HCT116 (cell line): ENCODE measurements at regions not wholly inside any gene's neighbourhood (a gene's known extent, or its start where the extent isn't known, plus 50 kb on each side); places are given as distances from the start of the nearest gene placed in this dataset.

Experiments
- ATAC-seq: fragments of 200-7000 bp; cut with Tn5 transposase; 2 replicates; pipeline ENCODE4 v1.9.1; 2020; ENCODE audit warnings: mild to moderate bottlenecking, moderate library complexity
- BruUV-seq: library from RNA; stranded (reverse); fragments of 400-500 nt; replicated peaks from 2 replicates; lab custom pipeline; 2021; lab: Mats Ljungman, UMichigan
- CTCF ChIA-PET: fragments of 300-600 bp; sonication (Branson Sonifier 250); formaldehyde crosslinking; loops from one replicate; lab custom pipeline; 2021; ENCODE audit warnings: antibody characterized with exemption; lab: Charles Lee
- POLR2A ChIA-PET: fragments of 300-600, 350-600 bp; sonication (Branson Sonifier 250); formaldehyde crosslinking; loops from one replicate; lab custom pipeline; 2021; ENCODE audit warnings: antibody characterized with exemption; lab: Charles Lee
- RAD21 ChIA-PET, 2 experiments: fragments of 300-600 bp; sonication (Branson Sonifier 250); formaldehyde crosslinking; loops; one replicate each; lab custom pipeline; 2023; ENCODE audit warnings: low total read pairs in 2 of 2; ENCODE audit not compliant: uncharacterized antibody in 2 of 2, unreplicated experiment in 2 of 2, low non-redundant PET in 1 of 2; lab: Charles Lee
- DNase-seq: peaks from one replicate; pipeline ENCODE4 v3.0.0-alpha.2; 2010; ENCODE audit warnings: low read depth, low spot score
- H2AFZ ChIP-seq: fragments of 200-600 bp; shearing (Covaris generic), sonication (generic); 2 replicates; pipeline ENCODE4 v1.6.1; 2017; ENCODE audit warnings: low read depth, mixed run types, mixed read lengths, antibody characterized with exemption, low read length; ENCODE audit not compliant: poor library complexity, severe bottlenecking
- H3K27ac ChIP-seq: 2 replicates; pipeline ENCODE4 v1.5.1; 2012; ENCODE audit warnings: low read depth, low read length
- H3K27me3 ChIP-seq: fragments of 200-600 bp; sonication (generic); 2 replicates; pipeline ENCODE4 v1.6.1; 2016; ENCODE audit warnings: mixed run types, low read length, mixed read lengths; ENCODE audit not compliant: insufficient read depth
- H3K36me3 ChIP-seq, 2 experiments: fragments of 200-500 bp in 1 of 2; fragments of 200-600 bp in 1 of 2; sonication (Bioruptor generic) in 1 of 2; sonication (generic) in 1 of 2; 2 replicates each; pipeline versions ENCODE4 v1.5.1 to v1.6.1; 2014 to 2016; ENCODE audit warnings: low read length in 2 of 2, inconsistent platforms in 1 of 2, mixed read lengths in 1 of 2, mixed run types in 1 of 2; ENCODE audit not compliant: insufficient read depth in 2 of 2, control insufficient read depth in 1 of 2
- H3K4me1 ChIP-seq, 2 experiments: fragments of 200-600 bp in 1 of 2; sonication (generic) in 1 of 2; 2 replicates each; pipeline versions ENCODE4 v1.5.1 to v1.6.1; 2012 to 2017; ENCODE audit warnings: low read length in 2 of 2, inconsistent platforms in 1 of 2, mild to moderate bottlenecking in 1 of 2, mixed read lengths in 1 of 2, mixed run types in 1 of 2, moderate library complexity in 1 of 2; ENCODE audit not compliant: insufficient read depth in 2 of 2, control insufficient read depth in 1 of 2
- H3K4me2 ChIP-seq: fragments of 200-600 bp; sonication (generic); 2 replicates; pipeline ENCODE4 v1.6.1; 2017; ENCODE audit warnings: mixed run types, low read length, mixed read lengths
- H3K4me3 ChIP-seq, 2 experiments: fragments of 200-600 bp in 1 of 2; sonication (generic) in 1 of 2; replicated peaks in 1 of 2; 2 replicates each; pipeline ENCODE4 v1.5.1; 2011 to 2016; ENCODE audit warnings: low read length in 2 of 2, control low read depth in 1 of 2, low read depth in 1 of 2, mild to moderate bottlenecking in 1 of 2, mixed read lengths in 1 of 2, mixed run types in 1 of 2
- H3K79me2 ChIP-seq: fragments of 200-600 bp; sonication (generic); 2 replicates; pipeline ENCODE4 v1.6.1; 2017; ENCODE audit warnings: mild to moderate bottlenecking, mixed run types, low read length, moderate library complexity, mixed read lengths; ENCODE audit not compliant: insufficient read depth
- H3K9ac ChIP-seq: fragments of 200-600 bp; sonication (generic); 2 replicates; pipeline ENCODE4 v1.6.1; 2016; ENCODE audit warnings: low read length, mixed read lengths
- H3K9me2 ChIP-seq: fragments of 200-600 bp; sonication (generic), shearing (Covaris generic); 2 replicates; pipeline ENCODE4 v1.6.1; 2017; ENCODE audit warnings: mixed run types, mild to moderate bottlenecking, moderate library complexity; ENCODE audit not compliant: insufficient read depth
- H3K9me3 ChIP-seq, 2 experiments: fragments of 200-500 bp in 1 of 2; fragments of 200-600 bp in 1 of 2; sonication (Bioruptor generic) in 1 of 2; sonication (generic) in 1 of 2; 2 replicates each; pipeline ENCODE4 v1.6.1; 2014 to 2017; ENCODE audit warnings: low read length in 2 of 2, mixed read lengths in 2 of 2, inconsistent platforms in 1 of 2, low read depth in 1 of 2, mild to moderate bottlenecking in 1 of 2, mixed run types in 1 of 2, moderate library complexity in 1 of 2; ENCODE audit not compliant: control insufficient read depth in 1 of 2, insufficient read depth in 1 of 2
- H4K20me1 ChIP-seq: fragments of 200-600 bp; sonication (generic), shearing (Covaris generic); 2 replicates; pipeline ENCODE4 v1.6.1; 2017; ENCODE audit warnings: mixed run types, mild to moderate bottlenecking, moderate library complexity; ENCODE audit not compliant: insufficient read depth
- CBX3 ChIP-seq: IDR thresholded peaks from 2 replicates; pipeline ENCODE4 v1.6.1; 2012; ENCODE audit warnings: low read depth
- CEBPB ChIP-seq: IDR thresholded peaks from 2 replicates; pipeline ENCODE4 v1.6.1; 2012; ENCODE audit warnings: low read depth
- ELF1 ChIP-seq: IDR thresholded peaks from 2 replicates; pipeline ENCODE4 v1.6.1; 2012; ENCODE audit warnings: low read depth, borderline replicate concordance
- EZH2 ChIP-seq: fragments of 200-600 bp; sonication (generic); IDR thresholded peaks from 2 replicates; pipeline ENCODE4 v1.6.1; 2017; ENCODE audit warnings: antibody characterized with exemption, mixed run types
- POLR2AphosphoS5 ChIP-seq: IDR thresholded peaks from 2 replicates; pipeline ENCODE4 v1.6.1; 2011; ENCODE audit warnings: mild to moderate bottlenecking, low read depth, low read length, moderate library complexity
- RAD21 ChIP-seq: IDR thresholded peaks from 2 replicates; pipeline ENCODE4 v1.6.1; 2012; ENCODE audit warnings: low read depth, mild to moderate bottlenecking
- SIN3A ChIP-seq: IDR thresholded peaks from 2 replicates; pipeline ENCODE4 v1.6.1; 2012; ENCODE audit warnings: low read depth
- SP1 ChIP-seq: IDR thresholded peaks from 2 replicates; pipeline ENCODE4 v1.6.1; 2012; ENCODE audit warnings: low read depth
- SRF ChIP-seq: IDR thresholded peaks from 2 replicates; pipeline ENCODE4 v1.6.1; 2012; ENCODE audit warnings: low read depth
- TCF7L2 ChIP-seq: IDR thresholded peaks from 2 replicates; pipeline ENCODE4 v1.7.0; 2011; ENCODE audit warnings: borderline replicate concordance, inconsistent platforms; ENCODE audit not compliant: insufficient read depth, insufficient read length; ENCODE audit errors: extremely low read depth
- YY1 ChIP-seq: IDR thresholded peaks from 2 replicates; pipeline ENCODE4 v1.6.1; 2011; ENCODE audit warnings: low read length, low read depth, moderate library complexity, mild to moderate bottlenecking; ENCODE audit not compliant: insufficient replicate concordance; ENCODE audit errors: extremely low read depth
- ZFX ChIP-seq: fragments of 450-650 bp; IDR thresholded peaks from 2 replicates; pipeline ENCODE4 v1.6.1; 2017
- ZNF274 ChIP-seq: fragments of 200-500 bp; sonication (Bioruptor generic); IDR thresholded peaks from 2 replicates; pipeline ENCODE4 v1.6.1; 2014; ENCODE audit warnings: mild to moderate bottlenecking, low read depth, low read length, inconsistent platforms
- intact Hi-C: fragments of 100-400 bp; cut with micrococcal nuclease; formaldehyde crosslinking; loops from 2 replicates; pipeline ENCODE4 v1.10.0; 2022
- TF ChIP-seq, protein P1 (sequence below), 3 experiments: fragments of 200-600 bp in 1 of 3; sonication (generic) in 1 of 3; IDR thresholded peaks in 2 of 3; conservative IDR thresholded peaks in 1 of 3; 2 replicates each; pipeline ENCODE4 v1.5.1; 2012 to 2017; ENCODE audit warnings: low read depth in 2 of 3, low read length in 2 of 3, antibody characterized with exemption in 1 of 3, borderline replicate concordance in 1 of 3, control low read depth in 1 of 3, mild to moderate bottlenecking in 1 of 3, mixed read lengths in 1 of 3, mixed run types in 1 of 3, moderate library complexity in 1 of 3; ENCODE audit not compliant: insufficient read depth in 1 of 3
- TF ChIP-seq, protein P2 (sequence below): IDR thresholded peaks from 2 replicates; pipeline ENCODE4 v1.6.1; 2011; ENCODE audit warnings: mild to moderate bottlenecking, low read length, moderate library complexity; ENCODE audit not compliant: insufficient replicate concordance; ENCODE audit errors: extremely low read depth
- TF ChIP-seq, protein P3 (sequence below): IDR thresholded peaks from 2 replicates; pipeline ENCODE4 v1.6.1; 2012
- TF ChIP-seq, protein P4 (sequence below): IDR thresholded peaks from 2 replicates; pipeline ENCODE4 v1.6.1; 2012

DNA sequence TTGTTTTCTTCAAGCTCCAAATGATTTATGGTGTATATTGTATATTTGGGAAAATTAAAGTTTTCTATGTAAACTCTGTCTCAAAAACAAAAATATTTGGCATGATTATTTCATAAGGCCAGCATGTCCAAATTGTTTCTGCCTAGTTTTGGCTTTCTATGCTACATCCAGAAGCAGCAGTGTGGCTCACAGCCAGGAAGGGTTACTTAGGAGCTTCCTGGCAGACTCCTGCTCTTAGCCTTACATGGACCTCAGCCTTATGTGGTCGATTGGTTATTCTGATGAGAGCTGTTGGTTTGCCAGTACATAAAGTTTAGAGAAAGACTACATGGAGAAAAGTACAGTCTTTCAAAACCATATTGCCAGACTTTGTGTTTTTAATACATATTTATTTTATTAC, 297.7 kb upstream of the FAT3 start:
- Histone ChIP-seq H3K9ac (no peak overlapping the region), H2AFZ (no peak overlapping the region), H3K4me2 (no peak overlapping the region), H3K79me2 (no peaks in the 10 kb centered on the region), H3K9me2 (no peaks in the 10 kb centered on the region), H3K4me1 (no peaks in the 10 kb centered on the region), H3K27ac (no peak overlapping the region), H3K9me3 (peaks cover 0 to 48% of the 10 kb centered on the region in 2 experiments; a peak in 1 of 4 replicates), H3K36me3 (no peaks in the 10 kb centered on the region), H4K20me1 (no peaks in the 10 kb centered on the region), H3K27me3 (no peaks in the 10 kb centered on the region), H3K4me3 (no peak overlapping the region)
- ATAC-seq (no peak), DNase-seq (no peak)
- no TSS peak for BruUV-seq
- TF ChIP-seq YY1: no peak
- TF ChIP-seq EZH2: no peak
- no peak for TF ChIP-seq ZNF274
- TF ChIP-seq CEBPB: no peak
- no peak for TF ChIP-seq CBX3
- TF ChIP-seq, protein P1, sequence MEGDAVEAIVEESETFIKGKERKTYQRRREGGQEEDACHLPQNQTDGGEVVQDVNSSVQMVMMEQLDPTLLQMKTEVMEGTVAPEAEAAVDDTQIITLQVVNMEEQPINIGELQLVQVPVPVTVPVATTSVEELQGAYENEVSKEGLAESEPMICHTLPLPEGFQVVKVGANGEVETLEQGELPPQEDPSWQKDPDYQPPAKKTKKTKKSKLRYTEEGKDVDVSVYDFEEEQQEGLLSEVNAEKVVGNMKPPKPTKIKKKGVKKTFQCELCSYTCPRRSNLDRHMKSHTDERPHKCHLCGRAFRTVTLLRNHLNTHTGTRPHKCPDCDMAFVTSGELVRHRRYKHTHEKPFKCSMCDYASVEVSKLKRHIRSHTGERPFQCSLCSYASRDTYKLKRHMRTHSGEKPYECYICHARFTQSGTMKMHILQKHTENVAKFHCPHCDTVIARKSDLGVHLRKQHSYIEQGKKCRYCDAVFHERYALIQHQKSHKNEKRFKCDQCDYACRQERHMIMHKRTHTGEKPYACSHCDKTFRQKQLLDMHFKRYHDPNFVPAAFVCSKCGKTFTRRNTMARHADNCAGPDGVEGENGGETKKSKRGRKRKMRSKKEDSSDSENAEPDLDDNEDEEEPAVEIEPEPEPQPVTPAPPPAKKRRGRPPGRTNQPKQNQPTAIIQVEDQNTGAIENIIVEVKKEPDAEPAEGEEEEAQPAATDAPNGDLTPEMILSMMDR (IDR thresholded peaks at IDR 0.05 in 2 of 3, conservative IDR thresholded peaks at IDR 0.05 in 1 of 3; ENCODE audit: borderline replicate concordance in 1 of 3, insufficient read depth in 1 of 3, low read depth in 2 of 3, low read length in 2 of 3): no peak
- no peak for TF ChIP-seq ZFX
- no peak for TF ChIP-seq ELF1
- TF ChIP-seq, protein P2, sequence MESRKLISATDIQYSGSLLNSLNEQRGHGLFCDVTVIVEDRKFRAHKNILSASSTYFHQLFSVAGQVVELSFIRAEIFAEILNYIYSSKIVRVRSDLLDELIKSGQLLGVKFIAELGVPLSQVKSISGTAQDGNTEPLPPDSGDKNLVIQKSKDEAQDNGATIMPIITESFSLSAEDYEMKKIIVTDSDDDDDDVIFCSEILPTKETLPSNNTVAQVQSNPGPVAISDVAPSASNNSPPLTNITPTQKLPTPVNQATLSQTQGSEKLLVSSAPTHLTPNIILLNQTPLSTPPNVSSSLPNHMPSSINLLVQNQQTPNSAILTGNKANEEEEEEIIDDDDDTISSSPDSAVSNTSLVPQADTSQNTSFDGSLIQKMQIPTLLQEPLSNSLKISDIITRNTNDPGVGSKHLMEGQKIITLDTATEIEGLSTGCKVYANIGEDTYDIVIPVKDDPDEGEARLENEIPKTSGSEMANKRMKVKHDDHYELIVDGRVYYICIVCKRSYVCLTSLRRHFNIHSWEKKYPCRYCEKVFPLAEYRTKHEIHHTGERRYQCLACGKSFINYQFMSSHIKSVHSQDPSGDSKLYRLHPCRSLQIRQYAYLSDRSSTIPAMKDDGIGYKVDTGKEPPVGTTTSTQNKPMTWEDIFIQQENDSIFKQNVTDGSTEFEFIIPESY: no peak
- TF ChIP-seq, protein P3, sequence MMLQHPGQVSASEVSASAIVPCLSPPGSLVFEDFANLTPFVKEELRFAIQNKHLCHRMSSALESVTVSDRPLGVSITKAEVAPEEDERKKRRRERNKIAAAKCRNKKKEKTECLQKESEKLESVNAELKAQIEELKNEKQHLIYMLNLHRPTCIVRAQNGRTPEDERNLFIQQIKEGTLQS: no peak
- no peak for TF ChIP-seq SRF
- no peak for TF ChIP-seq POLR2AphosphoS5
- TF ChIP-seq, protein P4, sequence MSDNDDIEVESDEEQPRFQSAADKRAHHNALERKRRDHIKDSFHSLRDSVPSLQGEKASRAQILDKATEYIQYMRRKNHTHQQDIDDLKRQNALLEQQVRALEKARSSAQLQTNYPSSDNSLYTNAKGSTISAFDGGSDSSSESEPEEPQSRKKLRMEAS: no peak
- TF ChIP-seq SP1: no peak
- TF ChIP-seq SIN3A: no peak
- no peak for TF ChIP-seq RAD21
- no peak for TF ChIP-seq TCF7L2
- RAD21 ChIA-PET: no interaction called here
- intact Hi-C loops: no loop called here
- POLR2A ChIA-PET: no interaction called here
- CTCF ChIA-PET: no interaction called here
